AG09319 (cell line): ENCODE measurements at regions not wholly inside any gene's neighbourhood (a gene's known extent, or its start where the extent isn't known, plus 50 kb on each side); places are given as distances from the start of the nearest gene placed in this dataset.
"Not testable (repeated sequence)": the region's sequence is repeated elsewhere in the genome, so short reads cannot be mapped to it uniquely, and the experiment has no call there.

Experiments used
- DNase-seq: peaks from one replicate; pipeline ENCODE4 v3.0.0-alpha.2; 2010; ENCODE audit warnings: low read depth; ENCODE audit errors: extremely low read depth
- CTCF ChIP-seq: IDR thresholded peaks from 2 replicates; pipeline ENCODE4 v1.5.1; 2011; ENCODE audit warnings: low read depth, mild to moderate bottlenecking, inconsistent platforms, low read length, moderate library complexity

GRCh38 chr11:7170431-7170830 is 81.3 kb upstream of the SYT9 start:
- no peak for TF ChIP-seq CTCF
- no peak for DNase-seq

GRCh38 chr11:7175007-7175406 is 76.7 kb upstream of the SYT9 start:
- TF ChIP-seq CTCF, result no peak

DNA sequence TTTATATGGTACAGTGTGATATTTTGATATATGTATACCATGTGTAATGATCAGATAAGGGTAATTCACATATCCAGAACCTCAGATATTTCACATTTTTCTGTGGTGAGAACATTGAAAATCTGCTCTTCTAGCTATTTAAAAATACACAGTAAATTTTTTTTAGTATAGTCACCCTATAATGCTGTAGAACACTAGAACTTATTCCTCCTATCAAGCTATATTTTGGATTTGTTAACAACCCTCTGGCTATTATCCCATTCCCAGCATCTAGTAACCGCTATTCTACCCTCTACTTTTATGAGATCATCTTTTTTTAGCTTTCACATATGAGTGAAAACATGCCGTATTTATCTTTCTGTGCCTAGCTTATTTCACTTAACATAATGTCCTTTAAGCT is 65.5 kb upstream of the SYT9 start:
- no peak for DNase-seq
- TF ChIP-seq CTCF, result no peak

More at GRCh38 chr11:7175007-7175406, 76.7 kb upstream of the SYT9 start:
- no peak for DNase-seq

GRCh38 chr11:7186676-7187075 is 65.0 kb upstream of the SYT9 start:
- no peak for DNase-seq
- TF ChIP-seq CTCF, result no peak

- not testable (repeated sequence) for DNase-seq
Observed at GRCh38 chr11:7192785-7193184, 58.9 kb upstream of the SYT9 start.

DNA sequence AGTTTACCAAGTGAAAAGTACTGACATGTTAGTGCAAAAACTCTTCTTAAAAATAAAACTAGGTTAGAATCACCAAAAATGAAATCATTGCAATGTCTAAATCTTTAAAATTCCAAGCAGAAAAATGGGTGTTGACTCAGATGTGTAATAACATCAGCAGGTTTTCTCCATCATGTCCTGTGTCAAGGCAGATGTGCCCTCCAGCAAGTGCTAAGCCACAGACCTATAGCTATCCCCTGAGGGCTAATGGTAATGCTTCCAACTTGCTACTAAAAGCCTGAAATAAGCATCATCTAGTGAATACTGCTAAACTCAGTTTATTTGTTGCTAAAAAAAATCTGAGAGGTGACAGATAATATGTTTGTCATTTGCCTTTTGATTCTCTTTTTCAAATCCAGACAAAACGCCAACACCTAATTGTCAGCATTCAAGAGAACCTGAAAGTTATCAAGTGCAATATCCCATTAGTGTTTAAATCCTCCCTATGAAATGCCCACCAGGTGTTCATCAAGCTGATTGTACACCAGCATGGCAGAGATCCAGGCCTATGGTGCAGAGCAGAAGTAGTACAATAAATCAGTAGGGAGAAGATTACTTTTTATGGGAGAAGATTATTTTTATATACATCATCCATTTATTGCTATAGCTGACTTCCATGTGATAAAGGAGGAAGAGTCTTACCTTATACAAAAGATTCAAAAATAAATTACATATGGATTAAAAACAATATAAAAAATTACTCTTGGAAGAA is 55.1 kb upstream of the SYT9 start:
- TF ChIP-seq CTCF, result no peak
- DNase-seq, result no peak

DNA sequence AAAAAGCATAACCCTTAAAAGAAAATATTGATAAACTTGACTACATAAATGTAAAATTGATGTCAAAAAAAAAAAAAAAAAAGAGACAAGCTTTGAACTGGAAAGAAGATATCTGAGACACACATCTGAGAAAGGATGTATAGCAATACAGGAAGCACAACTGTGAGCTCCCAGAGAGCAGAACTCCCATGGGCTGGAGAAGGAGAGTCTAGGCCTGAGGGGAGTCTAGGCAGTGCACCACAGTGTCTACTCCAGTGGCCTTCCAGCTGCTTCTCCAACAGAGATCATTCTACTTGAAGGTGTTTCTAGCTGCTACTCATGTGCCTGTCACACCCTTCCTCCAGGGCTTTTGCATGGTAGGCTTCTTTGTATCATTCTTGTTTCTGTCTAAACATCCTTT is 54.2 kb upstream of the SYT9 start:
- DNase-seq, result no peak
- TF ChIP-seq CTCF, result no peak
